ENCODE measurements at regions not wholly inside any gene's neighbourhood (a gene's known extent, or its start where the extent isn't known, plus 50 kb on each side); places are given as distances from the start of the nearest gene placed in this dataset.
"Not testable (repeated sequence)": the region's sequence is repeated elsewhere in the genome, so short reads cannot be mapped to it uniquely, and the experiment has no call there.

DNA sequence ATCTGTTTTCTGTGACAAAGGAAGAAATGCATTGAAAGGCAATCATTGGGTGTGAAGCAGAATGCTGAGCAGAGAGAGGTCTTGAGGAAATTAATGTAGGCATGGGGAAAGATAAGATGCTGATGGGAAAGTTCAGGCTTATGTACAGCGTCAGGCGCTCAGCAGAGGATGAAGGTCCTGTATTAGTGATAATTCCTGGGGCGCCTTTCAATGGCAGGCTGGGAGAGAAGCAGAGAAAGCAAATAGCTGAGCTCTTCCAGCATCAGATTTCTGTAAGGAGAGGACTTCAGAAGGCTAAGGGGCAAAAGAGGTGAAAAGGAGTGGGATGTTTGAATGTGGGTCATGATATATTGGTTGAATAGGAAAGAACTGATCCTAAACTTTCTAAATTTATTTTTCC, 129.8 kb downstream of the HNMT start:
- 100% methylated on average over 3 of the region's 3 CpGs for WGBS (ENCODE audit: insufficient coverage)
- Histone ChIP-seq H3K4me1 (ENCODE audit: control insufficient read depth in 1 of 2, insufficient read depth in 2 of 2, low read length in 2 of 2) (no peaks in the 10 kb centered on the region), H2AFZ (ENCODE audit: insufficient read depth, low read depth, low read length, poor library complexity, severe bottlenecking) (no peak overlapping the region), H3K4me3 (replicated peaks in 1 of 3; ENCODE audit: low read depth in 2 of 3, low read length in 3 of 3) (no peak overlapping the region), H3K27me3 (ENCODE audit: control insufficient read depth in 2 of 2, insufficient read depth in 2 of 2, low read length in 2 of 2) (peaks cover 0 to 2% of the 10 kb centered on the region in 2 donors), H3K36me3 (replicated peaks in 1 of 2; ENCODE audit: control insufficient read depth in 1 of 2, insufficient read depth in 2 of 2, low read length in 2 of 2) (no peaks in the 10 kb centered on the region), H3K4me2 (replicated peaks; ENCODE audit: extremely low read depth, low read length, poor library complexity, severe bottlenecking) (no peak overlapping the region), H4K20me1 (ENCODE audit: insufficient read depth, low read length) (no peaks in the 10 kb centered on the region), H3K27ac (ENCODE audit: low read depth in 1 of 2, low read length in 2 of 2) (no peak overlapping the region), H3K9me3 (replicated peaks in 1 of 2; ENCODE audit: control insufficient read depth in 1 of 2, insufficient read depth in 1 of 2, low read length in 2 of 2) (no peaks in the 10 kb centered on the region), H3K9ac (ENCODE audit: insufficient read depth, low read length, poor library complexity, severe bottlenecking) (no peak overlapping the region), H3K79me2 (ENCODE audit: insufficient read depth, low read length) (no peaks in the 10 kb centered on the region)
- Mint-ChIP-seq H3K4me1 (no peaks in the 10 kb centered on the region), H3K4me3 (no peak overlapping the region), H3K27me3 (ENCODE audit: low read depth in 3 of 3) (peaks cover 0 to 1% (median 0%) of the 10 kb centered on the region in 3 donors), H3K9me3 (peaks cover 0 to 2% (median under 1%) of the 10 kb centered on the region in 7 donors), H3K36me3 (no peaks in the 10 kb centered on the region), H3K27ac (no peak overlapping the region)
- TF ChIP-seq, protein P1, sequence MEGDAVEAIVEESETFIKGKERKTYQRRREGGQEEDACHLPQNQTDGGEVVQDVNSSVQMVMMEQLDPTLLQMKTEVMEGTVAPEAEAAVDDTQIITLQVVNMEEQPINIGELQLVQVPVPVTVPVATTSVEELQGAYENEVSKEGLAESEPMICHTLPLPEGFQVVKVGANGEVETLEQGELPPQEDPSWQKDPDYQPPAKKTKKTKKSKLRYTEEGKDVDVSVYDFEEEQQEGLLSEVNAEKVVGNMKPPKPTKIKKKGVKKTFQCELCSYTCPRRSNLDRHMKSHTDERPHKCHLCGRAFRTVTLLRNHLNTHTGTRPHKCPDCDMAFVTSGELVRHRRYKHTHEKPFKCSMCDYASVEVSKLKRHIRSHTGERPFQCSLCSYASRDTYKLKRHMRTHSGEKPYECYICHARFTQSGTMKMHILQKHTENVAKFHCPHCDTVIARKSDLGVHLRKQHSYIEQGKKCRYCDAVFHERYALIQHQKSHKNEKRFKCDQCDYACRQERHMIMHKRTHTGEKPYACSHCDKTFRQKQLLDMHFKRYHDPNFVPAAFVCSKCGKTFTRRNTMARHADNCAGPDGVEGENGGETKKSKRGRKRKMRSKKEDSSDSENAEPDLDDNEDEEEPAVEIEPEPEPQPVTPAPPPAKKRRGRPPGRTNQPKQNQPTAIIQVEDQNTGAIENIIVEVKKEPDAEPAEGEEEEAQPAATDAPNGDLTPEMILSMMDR (IDR thresholded peaks at IDR 0.05), result no peak
- intact Hi-C loops (cut with micrococcal nuclease), result loop anchor here (5.0 to 10.0 kb wide), 3 partner anchors 149 to 187 kb away; no protein-coding TSS in a partner anchor
- no peak for DNase-seq

DNA sequence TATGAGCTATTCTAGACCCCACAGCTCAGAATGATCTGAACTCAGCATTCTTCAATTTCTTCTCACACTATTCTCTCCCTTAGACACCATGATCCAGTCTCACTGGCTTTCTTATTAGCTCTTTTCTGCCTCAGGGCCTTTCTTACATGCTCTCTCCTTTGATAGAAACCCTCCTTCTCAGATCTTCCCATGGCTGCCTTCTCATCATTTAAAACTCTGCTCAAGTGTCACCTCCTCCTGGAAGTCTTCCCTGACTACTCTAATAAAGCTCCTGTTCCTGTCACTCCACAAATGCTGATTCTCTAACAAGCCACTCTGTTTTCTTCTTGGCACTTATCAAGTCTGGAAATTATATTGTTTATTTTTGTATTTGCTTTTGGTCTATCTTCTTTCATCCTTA, 131.1 kb downstream of the HNMT start:
- H3K9me3 ChIP-seq (replicated peaks in 1 of 2; ENCODE audit: control insufficient read depth in 1 of 2, insufficient read depth in 1 of 2, low read length in 2 of 2), result no peaks in the 10 kb centered on the region
- peaks cover 0 to 2% of the 10 kb centered on the region in 2 donors for H3K27me3 ChIP-seq (ENCODE audit: control insufficient read depth in 2 of 2, insufficient read depth in 2 of 2, low read length in 2 of 2)
- intact Hi-C loops (cut with micrococcal nuclease), result loop anchor here in 1 of 2 donors (10.0 kb wide), 2 partner anchors 151 to 181 kb away; no protein-coding TSS in a partner anchor
- Mint-ChIP-seq H3K4me3 (no peak overlapping the region), H3K4me1 (no peaks in the 10 kb centered on the region), H3K36me3 (no peaks in the 10 kb centered on the region), H3K27me3 (ENCODE audit: low read depth in 3 of 3) (no peaks in the 10 kb centered on the region), H3K9me3 (peaks cover 0 to 8% (median 5%) of the 10 kb centered on the region in 7 donors), H3K27ac (no peak overlapping the region)
- H2AFZ ChIP-seq (ENCODE audit: insufficient read depth, low read depth, low read length, poor library complexity, severe bottlenecking), result no peak overlapping the region
- H3K4me3 ChIP-seq (replicated peaks in 1 of 3; ENCODE audit: low read depth in 2 of 3, low read length in 3 of 3), result no peak overlapping the region
- H4K20me1 ChIP-seq (ENCODE audit: insufficient read depth, low read length), result no peaks in the 10 kb centered on the region
- no peak overlapping the region for H3K9ac ChIP-seq (ENCODE audit: insufficient read depth, low read length, poor library complexity, severe bottlenecking)
- H3K4me2 ChIP-seq (replicated peaks; ENCODE audit: extremely low read depth, low read length, poor library complexity, severe bottlenecking), result no peak overlapping the region
- no peak for DNase-seq
- no peaks in the 10 kb centered on the region for H3K36me3 ChIP-seq (replicated peaks in 1 of 2; ENCODE audit: control insufficient read depth in 1 of 2, insufficient read depth in 2 of 2, low read length in 2 of 2)
- H3K27ac ChIP-seq (ENCODE audit: low read depth in 1 of 2, low read length in 2 of 2), result no peak overlapping the region
- H3K4me1 ChIP-seq (ENCODE audit: control insufficient read depth in 1 of 2, insufficient read depth in 2 of 2, low read length in 2 of 2), result no peaks in the 10 kb centered on the region
- TF ChIP-seq, protein P1 (IDR thresholded peaks at IDR 0.05), result no peak
- no peaks in the 10 kb centered on the region for H3K79me2 ChIP-seq (ENCODE audit: insufficient read depth, low read length)

DNA sequence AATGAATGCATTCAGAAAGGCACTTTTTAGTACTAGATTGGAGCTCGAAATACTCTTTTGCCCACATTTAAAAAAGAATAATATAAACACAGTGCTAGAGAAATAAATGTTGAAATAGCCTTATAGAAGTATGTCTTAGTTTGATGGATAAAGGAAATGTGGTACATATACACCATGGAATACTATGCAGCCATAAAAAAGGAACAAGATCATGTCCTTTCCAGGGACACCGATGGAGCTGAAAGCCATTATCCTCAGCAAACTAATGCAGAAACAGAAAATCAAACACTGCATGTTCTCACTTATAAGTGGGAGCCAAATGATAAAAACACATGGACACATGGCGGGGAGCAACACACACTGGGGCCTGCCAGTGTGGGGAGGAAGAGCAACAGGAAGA, 135.0 kb downstream of the HNMT start:
- H3K36me3 Mint-ChIP-seq; H3K27me3 Mint-ChIP-seq (ENCODE audit: low read depth in 3 of 3); H3K9ac ChIP-seq (ENCODE audit: insufficient read depth, low read length, poor library complexity, severe bottlenecking); DNase-seq; H3K9me3 Mint-ChIP-seq; H3K27me3 ChIP-seq (ENCODE audit: control insufficient read depth in 2 of 2, insufficient read depth in 2 of 2, low read length in 2 of 2); H3K4me1 Mint-ChIP-seq; H3K36me3 ChIP-seq (replicated peaks in 1 of 2; ENCODE audit: control insufficient read depth in 1 of 2, insufficient read depth in 2 of 2, low read length in 2 of 2); H3K79me2 ChIP-seq (ENCODE audit: insufficient read depth, low read length); H4K20me1 ChIP-seq (ENCODE audit: insufficient read depth, low read length); H3K27ac ChIP-seq (ENCODE audit: low read depth in 1 of 2, low read length in 2 of 2); H3K9me3 ChIP-seq (replicated peaks in 1 of 2; ENCODE audit: control insufficient read depth in 1 of 2, insufficient read depth in 1 of 2, low read length in 2 of 2); H3K27ac Mint-ChIP-seq; H3K4me3 Mint-ChIP-seq; H2AFZ ChIP-seq (ENCODE audit: insufficient read depth, low read depth, low read length, poor library complexity, severe bottlenecking); H3K4me1 ChIP-seq (ENCODE audit: control insufficient read depth in 1 of 2, insufficient read depth in 2 of 2, low read length in 2 of 2); H3K4me3 ChIP-seq (replicated peaks in 1 of 3; ENCODE audit: low read depth in 2 of 3, low read length in 3 of 3); H3K4me2 ChIP-seq (replicated peaks; ENCODE audit: extremely low read depth, low read length, poor library complexity, severe bottlenecking): not testable (repeated sequence)
- intact Hi-C loops (cut with micrococcal nuclease), result loop anchor here in 1 of 2 donors (10.0 kb wide), 2 partner anchors 154 to 184 kb away; no protein-coding TSS in a partner anchor
- 100% methylated on average over 1 of the region's 3 CpGs for WGBS (ENCODE audit: insufficient coverage)

Measured in CD14-positive monocyte (primary cell).